ENCODE measurements at regions not wholly inside any gene's neighbourhood (a gene's known extent, or its start where the extent isn't known, plus 50 kb on each side); places are given as distances from the start of the nearest gene placed in this dataset.

DNA sequence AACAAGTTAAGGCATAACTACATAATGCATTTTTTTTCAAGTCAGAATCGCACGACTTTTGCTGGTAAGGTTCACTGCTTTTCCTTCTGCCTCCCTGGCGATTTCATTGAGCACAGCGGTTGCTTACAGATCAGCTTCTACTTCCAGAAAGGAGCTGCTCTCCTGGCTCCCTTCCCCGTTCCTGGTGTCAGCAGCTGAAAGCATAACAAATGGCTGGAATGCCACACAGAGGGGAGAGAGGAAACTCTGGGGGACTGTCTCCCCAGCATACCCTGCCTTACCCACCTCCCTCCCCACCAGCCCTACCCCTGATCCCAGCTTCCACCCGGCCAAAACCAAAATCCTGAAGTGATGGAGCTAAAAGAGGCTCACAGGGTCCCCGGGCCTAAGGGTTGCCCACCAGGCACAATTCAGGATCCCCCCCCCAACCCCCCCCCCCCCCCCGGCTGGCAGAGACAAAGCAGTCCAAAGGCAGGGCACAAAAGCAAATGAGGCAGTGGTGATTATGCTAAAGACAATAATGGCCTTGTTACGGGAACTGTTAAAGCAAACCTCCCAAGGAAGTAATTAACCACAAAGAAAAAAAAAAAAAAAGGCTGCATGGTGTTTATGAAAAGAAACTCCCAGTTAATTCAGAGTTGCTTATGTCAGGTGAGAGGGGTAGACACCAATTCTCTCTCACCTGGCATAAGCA, 126.1 kb upstream of the WWC1 start:
- no peak for DNase-seq

DNA sequence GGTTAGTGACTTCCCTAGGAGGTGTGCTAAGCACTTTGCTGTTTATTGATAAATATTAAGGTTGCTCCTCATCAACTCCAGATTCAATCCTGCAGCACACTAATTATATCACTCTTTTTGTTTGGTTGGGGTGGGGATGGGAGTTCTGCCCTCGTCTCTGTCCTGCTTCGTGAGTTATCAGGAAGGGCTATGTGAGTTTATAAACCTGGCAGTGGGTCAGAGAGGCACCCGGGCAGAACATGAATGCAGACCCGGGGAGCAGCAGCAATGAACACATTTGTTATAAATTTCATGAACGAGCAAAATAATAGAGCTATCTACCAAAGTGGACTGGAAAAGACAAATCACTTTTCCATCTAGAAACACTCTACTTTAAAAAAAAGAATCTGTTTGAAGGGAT, 125.5 kb upstream of the WWC1 start:
- no peak for DNase-seq

DNA sequence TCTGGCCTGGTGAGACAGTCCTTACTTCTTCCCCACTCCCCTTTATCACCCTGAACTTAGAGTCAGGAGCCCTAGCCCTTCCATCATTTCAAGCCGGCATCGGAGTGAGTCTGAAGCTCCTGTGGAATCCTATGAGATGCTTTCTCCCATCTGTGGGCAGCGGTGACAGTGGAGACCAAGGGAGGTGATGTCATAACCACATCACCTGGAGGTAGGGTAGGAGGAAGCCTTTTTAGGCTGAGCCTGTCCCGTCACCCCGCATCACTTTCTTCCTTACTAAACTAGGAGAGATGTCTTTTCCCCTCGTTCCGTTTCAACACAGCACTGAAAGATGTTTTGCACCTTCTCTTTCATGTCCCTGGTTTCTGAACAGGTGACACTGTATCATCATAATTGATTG, 124.1 kb upstream of the WWC1 start:
- DNase-seq: no peak

DNA sequence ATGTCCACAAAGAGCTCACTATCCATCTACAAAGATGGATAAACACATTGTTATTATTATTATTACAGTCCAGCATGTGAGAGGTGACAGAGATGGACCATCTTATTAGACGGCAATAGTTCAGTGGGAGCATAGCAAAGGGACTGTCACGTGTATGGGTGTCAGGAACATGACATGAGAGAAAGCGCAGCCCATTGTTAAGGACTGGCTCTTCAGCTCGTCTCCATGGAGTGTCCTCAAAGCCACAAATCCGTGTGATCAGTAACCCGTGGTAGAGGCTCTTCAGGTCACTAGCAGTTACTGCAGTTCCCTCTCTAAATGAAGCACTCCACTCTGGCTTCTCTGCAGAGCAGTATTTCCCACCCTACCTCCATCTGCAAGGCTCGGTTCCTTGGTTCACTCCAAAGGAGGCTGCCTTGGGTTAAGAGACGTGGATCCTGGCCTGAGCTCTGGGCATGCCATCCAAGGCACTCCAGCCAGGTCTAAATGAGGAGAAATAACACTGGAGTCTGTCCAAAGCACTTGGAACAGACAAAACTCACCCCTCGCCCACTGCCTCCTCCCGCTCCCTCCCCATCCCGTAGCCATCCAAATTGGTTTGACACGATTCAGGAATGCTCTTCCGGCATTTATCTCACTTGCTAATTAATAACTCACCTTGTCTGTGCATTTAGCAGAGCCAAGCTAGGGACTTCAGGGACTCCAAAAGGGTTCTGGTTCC, 122.3 kb upstream of the WWC1 start:
- no peak for DNase-seq

DNA sequence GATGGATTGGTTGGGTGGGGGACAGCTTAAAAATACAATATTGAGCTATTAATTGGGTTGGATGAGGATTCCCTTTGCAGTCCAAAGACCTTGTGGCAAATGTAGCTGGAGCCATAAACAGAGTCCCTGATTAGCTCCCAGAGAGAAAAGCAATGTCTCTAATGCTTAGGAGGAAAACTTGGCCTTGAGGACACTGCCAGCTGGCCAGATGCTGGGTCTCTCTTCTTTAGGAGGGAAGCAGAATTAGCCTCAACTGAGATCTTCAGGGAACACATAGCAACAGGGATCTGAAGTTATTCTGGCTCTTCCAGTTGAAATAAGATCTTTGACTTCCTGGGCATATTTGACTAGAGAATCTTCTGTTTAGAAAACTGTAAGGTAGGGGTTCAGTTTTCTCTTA, 121.7 kb upstream of the WWC1 start:
- DNase-seq: no peak

DNA sequence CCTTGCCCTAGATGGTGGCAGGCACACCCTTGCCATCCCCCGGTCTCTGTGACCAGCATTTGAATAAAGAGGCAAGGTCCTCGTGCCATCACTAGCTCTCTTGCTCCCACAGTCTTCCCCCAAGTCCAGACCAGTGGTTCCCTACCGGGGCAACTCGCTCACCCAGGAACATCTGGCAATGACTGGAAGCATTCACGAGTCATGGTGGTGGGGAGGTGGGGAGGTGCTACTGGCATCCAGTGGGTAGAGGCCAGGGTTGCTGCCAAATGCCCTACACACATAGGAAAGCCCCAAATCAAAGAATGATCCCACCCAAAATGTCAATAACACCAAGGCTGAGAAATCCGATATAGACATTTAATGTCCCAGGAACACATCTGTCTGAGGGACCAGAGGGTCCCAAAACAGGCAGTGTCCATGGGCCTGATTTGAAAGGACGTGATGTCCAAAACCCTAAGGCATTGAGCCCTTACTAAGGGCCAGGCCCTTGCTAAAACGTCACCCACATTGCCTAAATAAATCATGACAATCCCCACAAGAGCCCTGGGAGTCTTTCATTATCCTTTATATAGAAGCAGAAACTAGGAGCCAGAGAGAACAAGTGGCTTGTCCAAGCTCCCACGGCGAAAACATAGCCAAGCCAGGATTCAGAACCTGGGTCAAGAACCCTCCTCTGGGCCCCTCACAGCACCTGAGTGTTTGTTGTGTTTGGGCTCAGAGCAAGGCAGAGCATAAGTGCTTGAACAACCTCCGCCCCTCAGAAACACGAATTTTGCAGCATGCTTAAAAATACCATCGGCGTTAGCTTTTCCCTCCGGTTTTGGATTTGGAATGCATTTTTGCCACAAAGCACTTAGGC, 119.3 kb upstream of the WWC1 start:
- no peak for DNase-seq

DNA sequence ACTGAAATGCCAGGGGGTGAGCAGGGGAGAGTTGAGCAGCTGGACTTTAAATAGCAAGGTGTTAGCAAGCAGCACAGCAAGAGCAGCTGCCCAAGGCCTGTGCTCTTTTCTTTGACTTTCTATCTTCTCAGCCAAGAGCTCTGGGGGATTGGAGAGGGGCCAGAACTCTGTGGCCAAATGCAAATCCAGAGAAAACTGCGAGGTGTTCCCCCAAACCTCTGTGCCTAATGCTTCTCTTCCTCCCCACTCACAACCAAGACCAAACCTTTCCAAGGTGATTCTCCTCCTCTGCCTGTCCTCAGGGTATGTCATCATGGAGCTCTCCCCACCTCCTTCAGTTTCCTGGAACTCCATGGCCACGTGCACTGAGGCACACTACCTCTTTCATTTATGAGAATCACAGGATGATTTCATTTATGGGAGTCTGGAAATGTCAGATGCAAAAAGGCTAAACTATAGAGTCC, 118.7 kb upstream of the WWC1 start:
- no peak for DNase-seq

DNA sequence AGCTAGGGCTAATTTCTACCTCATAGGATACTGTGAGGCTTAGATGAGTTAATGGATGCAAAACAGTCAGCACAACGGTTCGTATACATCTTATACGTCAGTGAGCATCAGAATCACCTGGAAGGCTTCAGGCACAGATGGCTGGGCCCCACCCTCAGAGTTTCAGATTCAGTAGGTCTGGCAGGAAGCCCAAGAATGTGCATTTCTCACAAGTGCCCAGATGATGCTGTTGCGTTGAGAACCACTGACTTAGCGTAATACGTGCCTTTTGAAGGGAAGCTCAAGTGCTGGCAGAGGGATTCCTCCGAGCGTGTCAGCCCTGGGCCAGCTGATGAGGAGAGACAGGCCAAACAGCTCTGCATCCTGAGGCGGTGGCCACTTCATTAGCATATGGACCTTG, 117.1 kb upstream of the WWC1 start:
- DNase-seq: no peak

DNA sequence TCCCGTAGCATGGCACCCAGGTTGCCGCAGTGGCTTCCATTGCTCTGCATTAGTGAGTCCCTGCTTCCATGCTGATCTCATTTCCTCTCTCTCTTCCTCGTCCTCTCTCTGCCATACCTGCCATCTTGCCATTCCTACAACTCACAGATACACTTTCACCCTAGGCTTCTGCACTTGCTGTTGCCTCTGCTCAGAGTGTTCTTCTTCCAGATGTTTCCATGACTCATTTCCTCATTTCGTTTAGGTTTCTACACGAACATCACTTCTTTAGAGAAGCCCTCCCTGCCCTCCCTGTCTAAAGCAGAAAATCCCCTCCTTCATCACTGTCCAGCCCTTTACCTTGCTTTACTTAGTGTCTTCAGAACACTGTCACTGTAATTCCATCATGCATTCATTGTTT, 115.2 kb upstream of the WWC1 start:
- no peak for DNase-seq

DNA sequence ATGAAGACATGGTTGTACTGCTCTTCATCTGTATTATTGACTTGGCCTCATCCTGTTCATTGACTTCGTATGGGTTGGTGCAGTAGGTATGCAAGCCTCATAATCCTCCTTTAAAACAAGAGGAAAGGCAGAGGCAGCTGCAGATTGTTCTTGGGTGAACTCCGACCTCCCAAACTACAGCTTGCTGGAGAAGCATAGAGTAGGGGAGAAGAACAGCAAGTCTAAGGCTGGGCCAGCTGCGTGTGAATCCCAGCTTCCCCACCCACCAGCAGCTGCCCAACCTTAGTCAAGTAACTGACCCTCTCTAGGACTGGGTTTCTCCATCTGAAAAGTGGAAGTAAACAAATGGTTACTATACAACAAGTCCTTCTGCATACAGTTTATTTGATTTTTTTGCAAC, 114.5 kb upstream of the WWC1 start:
- no peak for DNase-seq

DNA sequence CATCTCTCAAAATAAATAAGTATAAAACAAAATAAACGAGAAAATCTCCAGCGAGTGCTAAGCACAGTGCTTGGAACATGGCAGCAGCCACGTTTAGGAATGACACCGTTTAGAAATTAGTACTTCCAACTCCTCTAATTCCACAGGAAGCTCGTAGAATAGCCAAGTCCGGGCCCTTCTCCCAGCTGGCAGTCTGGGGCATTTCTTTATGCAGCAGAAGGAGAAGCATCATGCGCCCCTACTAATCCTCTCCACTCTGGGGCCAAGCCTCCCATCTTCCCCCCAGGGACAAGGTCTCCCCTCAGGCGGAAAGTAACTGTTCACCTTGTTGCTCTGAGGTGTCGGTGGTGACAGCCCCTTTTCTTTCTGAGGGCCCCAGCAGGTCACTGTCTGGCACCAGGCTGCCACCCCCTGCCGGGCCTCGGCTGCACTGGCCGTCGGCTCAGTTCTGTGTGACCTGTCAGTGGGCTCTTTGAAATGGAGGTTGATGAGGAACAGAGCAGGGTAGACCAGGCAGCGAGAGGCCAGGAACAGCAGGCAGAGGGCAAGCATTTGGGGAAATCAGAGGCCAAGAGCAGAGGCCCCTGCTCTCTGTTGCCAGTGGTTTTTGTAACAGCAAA, 113.5 kb upstream of the WWC1 start:
- no peak for DNase-seq

DNA sequence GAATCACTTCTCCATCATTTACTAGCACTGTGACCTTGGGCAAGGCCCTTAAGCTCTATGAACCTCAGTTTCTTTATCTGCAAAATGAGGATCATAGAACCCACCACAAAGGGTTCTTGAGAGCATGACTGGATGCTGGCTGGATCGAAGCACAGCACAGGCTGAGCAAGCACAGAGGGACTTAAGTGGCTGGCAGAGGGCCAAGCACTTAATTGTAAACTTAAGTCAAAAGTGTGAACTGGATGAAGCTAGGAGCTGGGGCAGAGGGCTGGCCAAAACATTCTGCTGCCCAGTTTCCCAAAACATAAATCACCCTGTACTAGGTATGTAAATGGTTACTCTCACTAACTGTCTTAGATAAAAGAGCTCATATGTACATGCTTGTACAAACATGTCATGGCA, 112.3 kb upstream of the WWC1 start:
- DNase-seq: no peak

DNA sequence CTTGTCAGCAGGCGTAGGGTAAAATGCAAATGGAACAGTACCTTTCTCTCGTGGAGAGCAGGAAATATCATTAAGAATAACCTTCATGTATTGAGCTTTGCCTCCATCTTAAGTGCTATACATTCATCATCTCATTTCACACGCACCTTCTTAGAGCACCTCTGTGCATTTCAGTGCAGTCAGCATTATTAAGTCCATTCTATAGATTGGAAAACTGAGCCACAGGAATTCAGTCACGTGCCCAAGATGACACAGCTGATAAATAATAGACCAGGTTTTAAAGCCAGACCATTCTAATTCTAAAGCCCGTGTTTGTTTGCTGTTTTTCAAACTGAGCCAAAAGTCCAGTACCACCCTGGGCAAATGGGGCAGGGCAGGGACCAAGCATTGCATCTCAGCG, 109.2 kb upstream of the WWC1 start:
- DNase-seq: no peak

DNA sequence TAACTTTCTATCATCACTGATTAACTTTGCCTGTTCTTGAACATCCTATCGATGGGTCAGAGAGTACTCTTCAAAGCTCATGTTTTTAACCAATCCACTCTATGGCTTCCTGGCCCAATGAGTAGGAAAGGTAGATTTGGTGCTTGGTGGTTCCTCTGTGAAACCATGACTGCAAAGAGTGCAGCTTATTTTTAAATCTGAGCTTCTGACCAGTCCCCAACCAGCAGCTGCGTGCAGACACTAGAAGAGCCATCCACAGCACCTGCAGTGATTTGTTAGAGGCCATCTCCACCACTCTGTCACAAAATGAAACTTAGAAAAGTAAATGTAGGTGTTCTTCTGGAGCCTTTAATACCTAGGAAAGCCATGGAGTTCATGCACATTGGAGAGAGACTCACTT, 107.3 kb upstream of the WWC1 start:
- no peak for DNase-seq

DNA sequence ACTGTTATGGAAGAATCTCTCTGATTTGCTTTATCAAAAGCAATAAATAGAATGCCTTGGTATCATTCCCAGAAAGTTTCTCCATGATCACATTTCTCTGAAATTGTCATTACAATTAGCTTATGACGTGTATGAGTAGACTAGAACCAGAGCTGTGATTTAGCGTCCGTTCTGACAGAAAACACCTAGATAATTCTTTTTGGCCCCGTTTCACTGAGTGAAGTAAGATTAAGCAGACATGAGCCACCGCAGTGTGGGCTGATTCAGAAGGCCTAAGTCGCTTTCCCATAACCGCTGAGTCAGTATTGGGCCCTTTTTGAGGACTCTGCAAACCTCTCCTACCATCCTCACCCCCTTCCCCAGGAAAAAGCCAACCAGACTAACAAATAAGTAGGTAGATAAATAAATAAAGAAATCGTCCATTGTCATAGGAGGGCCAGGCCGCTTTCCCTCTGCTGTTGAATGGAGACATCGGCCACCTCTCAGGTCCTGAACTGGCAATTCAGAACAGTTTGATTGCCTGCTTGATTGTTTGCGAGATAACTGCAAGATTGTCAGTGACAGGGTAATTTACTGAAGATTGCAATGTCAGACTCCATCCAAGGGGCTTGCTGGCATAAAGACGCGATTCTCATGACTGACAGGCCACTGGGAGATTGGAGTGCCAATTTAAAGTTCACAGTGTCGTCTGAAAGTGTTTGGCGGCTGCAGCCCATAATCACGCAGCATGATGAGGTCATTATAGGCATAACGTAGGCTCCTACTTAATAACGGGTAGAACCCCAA, 105.0 kb upstream of the WWC1 start:
- DNase-seq: no peak

DNA sequence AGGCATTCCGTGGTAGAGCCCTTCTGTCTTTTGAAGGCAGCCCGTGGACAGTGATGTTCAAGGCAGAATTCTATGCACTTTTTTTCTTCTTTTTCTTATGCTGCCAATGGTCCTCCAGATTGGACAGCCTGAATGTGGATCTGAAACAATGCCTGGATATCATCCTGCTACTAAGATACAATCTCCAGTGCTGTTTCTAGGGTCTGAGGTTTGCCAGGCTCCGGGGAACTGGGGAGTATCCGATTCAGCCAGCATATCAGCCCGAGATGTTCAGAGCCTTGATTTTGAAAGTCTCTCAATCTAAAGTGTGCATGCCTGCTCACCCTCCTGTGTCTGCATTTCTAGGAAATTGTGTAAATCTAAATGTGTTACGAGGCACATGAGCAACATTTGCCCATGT, 103.8 kb upstream of the WWC1 start:
- DNase-seq: no peak

DNA sequence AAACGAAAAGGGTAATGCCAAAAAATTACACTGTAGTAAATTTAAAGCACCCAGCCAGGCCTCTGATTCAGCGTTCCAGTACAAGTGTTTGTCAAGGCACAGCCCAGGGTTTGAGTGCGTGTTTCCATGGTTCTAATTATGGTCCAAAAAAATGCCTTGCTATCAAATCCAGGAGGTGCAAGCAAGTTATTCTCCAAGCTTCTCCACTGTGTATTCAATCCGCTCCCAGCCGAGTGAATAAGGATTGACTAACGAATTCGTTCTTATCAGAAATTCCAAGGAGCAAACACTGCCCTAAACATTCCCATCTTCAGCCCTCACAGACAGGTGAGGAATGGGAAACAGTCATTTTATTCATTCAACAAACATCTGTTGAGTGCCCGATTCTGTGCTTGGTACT, 103.3 kb upstream of the WWC1 start:
- DNase-seq: no peak

DNA sequence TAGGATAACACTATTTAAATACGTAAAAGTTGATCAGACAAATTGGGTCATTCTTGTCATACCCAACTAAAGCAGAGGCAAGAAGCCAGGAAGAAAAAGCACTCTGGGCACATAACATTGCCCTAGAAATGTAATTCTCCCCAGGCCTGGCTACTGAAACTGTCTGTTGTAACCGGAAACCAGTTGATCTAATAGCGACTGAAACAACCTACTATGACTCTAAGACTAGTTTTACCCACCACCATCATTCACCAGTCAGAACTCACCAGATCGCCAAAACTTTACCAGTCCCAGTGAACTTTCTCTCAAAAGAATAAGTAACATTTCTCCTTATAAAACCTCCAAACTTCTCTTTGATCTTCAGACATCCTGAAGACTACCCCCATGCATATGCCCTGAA, 99.3 kb upstream of the WWC1 start:
- DNase-seq: no peak

DNA sequence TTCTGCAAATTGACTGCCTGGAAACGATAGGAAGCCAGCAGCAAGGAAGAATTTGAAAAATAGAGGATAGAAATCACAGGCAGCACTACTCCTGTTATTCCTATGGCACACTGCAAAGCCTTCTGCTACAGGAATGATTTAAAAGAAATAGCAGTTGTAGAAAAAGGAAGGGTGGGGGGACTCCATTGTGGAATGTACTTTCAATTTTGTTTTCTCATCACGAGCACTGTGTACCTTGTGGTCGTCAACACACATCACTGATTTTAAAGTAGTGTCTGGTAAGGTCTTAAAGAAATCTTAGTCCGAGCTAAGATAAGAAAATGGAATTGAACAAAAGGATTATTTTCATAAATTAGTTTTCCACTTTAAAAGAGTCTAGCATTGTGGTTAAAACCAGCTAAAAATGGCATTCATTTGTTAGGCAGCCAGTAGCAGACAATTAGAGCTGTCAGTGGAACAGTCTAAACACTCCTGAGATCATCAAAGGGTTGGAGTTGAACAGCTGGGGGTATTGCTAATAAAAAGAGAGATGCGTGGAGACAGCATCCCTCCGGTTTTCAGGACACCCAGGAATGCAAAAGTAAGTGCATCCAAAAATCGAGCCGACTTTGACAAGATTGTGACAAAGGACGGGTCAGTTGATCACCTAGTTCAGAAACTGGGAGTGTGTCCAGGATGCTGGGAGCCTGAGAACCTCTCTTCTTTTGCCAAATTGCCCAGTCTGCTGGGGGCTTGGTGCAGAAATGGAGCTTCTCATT, 97.8 kb upstream of the WWC1 start:
- no peak for DNase-seq

DNA sequence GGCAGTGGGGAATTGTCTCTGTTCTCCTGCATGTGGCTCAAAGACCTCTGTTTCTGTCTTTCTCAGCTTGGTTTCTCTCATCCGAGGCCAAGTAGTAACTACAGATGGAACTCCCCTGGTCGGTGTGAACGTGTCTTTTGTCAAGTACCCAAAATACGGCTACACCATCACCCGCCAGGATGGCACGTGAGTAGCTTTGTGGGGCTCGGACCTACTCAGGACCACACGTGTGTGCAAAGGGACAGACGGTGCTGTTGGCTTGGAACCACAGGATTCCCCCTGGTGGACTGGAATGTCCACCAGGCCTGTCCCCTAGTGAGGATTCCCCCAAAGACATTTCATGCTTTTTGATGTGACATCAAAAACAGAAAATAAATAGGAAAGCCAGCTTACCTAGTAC, 96.3 kb upstream of the WWC1 start:
- DNase-seq: no peak

DNA sequence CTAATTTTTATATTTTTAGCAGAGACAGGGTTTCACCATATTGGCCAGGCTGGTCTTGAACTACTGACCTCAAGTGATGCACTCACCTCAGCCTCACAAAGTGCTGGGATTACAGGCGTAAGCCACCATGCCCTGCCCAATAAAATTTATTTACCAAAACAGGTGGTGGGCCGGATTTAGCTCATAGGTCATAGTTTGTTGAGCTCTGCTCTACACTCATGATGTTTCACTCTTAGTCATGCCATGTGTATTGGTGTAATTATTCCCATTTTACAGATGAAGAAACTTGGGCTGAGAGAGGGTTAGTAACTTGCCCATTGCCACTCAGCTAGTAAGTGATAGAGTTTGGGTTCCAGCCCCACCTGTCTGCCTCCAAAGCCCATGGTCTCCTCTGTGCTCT, 93.1 kb upstream of the WWC1 start:
- DNase-seq: no peak

DNA sequence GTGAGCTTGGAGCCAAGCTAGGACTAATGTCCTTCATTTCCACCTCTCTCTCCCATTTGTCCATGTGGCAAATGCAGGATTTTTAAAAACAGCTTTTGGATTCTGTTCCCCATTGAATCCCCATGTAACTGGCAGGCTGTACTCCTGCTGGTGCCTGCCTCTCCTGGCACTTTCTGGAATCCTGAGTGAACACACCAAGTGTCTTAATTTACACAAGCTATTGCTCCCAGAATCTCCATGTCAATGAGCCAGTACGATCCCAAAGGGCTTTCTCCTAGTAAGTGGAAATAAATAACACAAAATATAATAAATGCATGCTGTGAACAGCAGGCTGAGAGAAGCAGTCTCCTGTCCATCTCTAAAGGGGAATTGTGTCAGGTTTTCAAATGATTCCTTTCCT, 88.4 kb upstream of the WWC1 start:
- no peak for DNase-seq
